GM12874 (cell line): ENCODE measurements at regions not wholly inside any gene's neighbourhood (a gene's known extent, or its start where the extent isn't known, plus 50 kb on each side); places are given as distances from the start of the nearest gene placed in this dataset.

Source experiments
- CTCF ChIP-seq: IDR thresholded peaks from 2 replicates; pipeline ENCODE4 v1.5.1; 2011; ENCODE audit warnings: low read depth, mild to moderate bottlenecking, control low read depth, low read length, moderate library complexity; ENCODE audit not compliant: insufficient read depth

DNA sequence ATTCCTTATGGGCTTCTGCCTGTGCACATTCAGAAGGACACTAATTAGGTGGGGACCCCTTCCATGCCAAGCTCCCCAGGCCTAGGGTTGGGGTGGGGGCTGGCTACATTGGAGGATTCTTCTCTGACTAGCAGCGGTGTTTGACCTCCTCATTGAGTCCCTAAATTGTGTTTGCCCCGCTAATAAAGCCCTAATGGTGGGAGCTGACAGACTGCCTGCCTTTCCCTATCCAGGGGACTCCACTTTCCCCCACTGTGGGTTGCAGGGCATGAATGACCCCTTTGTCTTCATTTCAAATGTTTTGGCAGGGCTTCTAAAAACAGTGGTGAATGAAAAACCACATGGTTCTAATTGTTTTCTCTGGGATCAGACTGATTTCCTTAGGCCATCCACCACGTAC, 476.8 kb upstream of the CDH11 start:
- no peak for TF ChIP-seq CTCF

- no peak for TF ChIP-seq CTCF
Measured at GRCh38 chr16:65583498-65583897, 461.6 kb upstream of the CDH11 start.

- TF ChIP-seq CTCF: no peak
Measured at GRCh38 chr16:65579050-65579449, 457.2 kb upstream of the CDH11 start.

- no peak for TF ChIP-seq CTCF
Measured at GRCh38 chr16:65576631-65577030, 454.8 kb upstream of the CDH11 start.

DNA sequence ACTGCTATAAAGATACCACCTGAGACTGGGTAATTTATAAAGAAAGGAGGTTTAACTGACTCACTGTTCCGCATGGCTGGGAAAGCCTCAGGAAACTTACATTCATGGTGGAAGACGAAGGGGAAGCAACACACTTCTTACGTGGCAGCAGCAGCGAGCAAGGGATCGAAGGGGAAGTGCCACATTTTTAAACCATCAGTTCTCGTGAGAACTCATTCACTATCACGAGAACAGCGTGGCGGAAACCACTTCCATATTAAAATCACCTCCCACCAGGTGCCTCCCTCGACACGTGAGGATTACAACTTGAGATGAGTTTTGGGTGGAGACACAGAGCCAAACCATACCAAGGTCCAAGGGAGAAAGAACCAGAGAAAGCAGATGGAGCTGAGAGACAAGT, 454.3 kb upstream of the CDH11 start:
- TF ChIP-seq CTCF: no peak

DNA sequence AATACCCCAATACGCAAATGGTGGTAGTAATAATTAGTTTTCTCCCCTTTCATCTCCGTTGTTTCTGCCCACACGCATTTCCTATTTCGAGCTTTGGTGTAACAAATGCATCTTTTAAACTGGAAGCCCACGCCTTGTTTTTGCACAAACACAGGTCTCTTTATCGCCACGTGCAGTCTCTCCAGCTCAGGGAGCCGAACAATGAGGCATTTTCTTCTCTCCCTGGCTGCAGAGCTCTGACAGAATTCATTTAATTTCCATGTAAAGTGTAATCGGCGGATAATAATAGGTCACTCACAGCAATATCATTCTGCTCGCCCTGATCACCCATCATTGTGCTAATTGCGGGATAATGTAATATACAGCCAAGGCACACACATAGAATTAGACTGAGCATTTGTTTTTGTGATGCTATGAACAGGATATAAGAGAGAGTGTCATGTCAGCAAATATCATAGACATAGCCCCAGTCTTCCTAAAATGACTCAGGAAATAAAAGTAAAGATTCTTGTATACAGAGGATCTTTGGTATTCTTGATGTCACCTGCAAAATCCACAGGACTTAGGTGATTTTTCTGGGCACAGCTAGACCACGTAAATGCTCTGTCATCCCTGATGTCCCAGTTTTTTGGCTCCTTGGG, 452.6 kb upstream of the CDH11 start:
- TF ChIP-seq CTCF: no peak

GRCh38 chr16:65572156-65572555, 450.3 kb upstream of the CDH11 start:
- TF ChIP-seq CTCF: no peak

DNA sequence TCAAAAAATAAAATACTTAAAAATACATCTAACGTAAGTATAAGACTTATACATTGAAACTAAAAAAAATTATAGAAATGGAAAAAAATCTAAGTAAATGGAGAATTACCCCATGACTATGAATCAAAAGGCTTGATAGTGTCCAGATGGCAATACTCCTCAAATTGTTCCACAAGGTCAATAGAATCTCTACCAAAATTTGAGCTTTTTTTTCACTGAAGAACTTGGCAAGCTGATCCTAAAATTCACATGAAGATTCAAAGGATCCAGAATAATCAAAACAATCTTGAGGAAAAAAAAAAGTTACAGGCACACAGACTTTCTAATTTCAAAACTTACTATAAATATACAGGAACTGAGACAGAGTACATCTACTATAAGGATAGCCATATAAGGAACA, 448.4 kb upstream of the CDH11 start:
- TF ChIP-seq CTCF: no peak
